ENCODE measurements at regions not wholly inside any gene's neighbourhood (a gene's known extent, or its start where the extent isn't known, plus 50 kb on each side); places are given as distances from the start of the nearest gene placed in this dataset.

- CTCF ChIA-PET, result no interaction called here
- H3K27me3 Mint-ChIP-seq, result no peaks in the 10 kb centered on the region
- DNase-seq (no peak), ATAC-seq (ENCODE audit: low read depth) (no peak)
- no peaks in the 10 kb centered on the region for H3K4me1 ChIP-seq (ENCODE audit: control insufficient read depth in 2 of 2, insufficient read depth in 2 of 2, low read length in 2 of 2)
- no CpG with 5 or more reads among the region's 1 CpG for WGBS (ENCODE audit: insufficient coverage)
- H3K4me1 Mint-ChIP-seq, result no peaks in the 10 kb centered on the region
- H3K79me2 ChIP-seq (ENCODE audit: control insufficient read depth, insufficient read depth, low read length), result no peaks in the 10 kb centered on the region
- no peak for TF ChIP-seq CTCF (IDR thresholded peaks at IDR 0.05)
- no peak for TF ChIP-seq EZH2 (IDR thresholded peaks at IDR 0.05; ENCODE audit: borderline replicate concordance, insufficient read depth, low read depth, low read length, poor library complexity, severe bottlenecking)
- H4K20me1 ChIP-seq (ENCODE audit: control insufficient read depth, insufficient read depth, low read length, poor library complexity, severe bottlenecking), result no peaks in the 10 kb centered on the region
- no peak overlapping the region for H3K27ac Mint-ChIP-seq
- no peak overlapping the region for H3K4me3 Mint-ChIP-seq
- intact Hi-C loops (cut with micrococcal nuclease), result no loop called here
- H2AFZ ChIP-seq (ENCODE audit: insufficient read depth, low read depth, low read length, poor library complexity, severe bottlenecking), result no peak overlapping the region
- no peak overlapping the region for H3K4me2 ChIP-seq (replicated peaks; ENCODE audit: low read depth, low read length, poor library complexity, severe bottlenecking)
- H3K4me3 ChIP-seq (ENCODE audit: control extremely low read depth in 1 of 5, extremely low read depth in 1 of 5, insufficient read depth in 1 of 5, low read depth in 2 of 5, low read length in 4 of 5), result no peak overlapping the region
- no peaks in the 10 kb centered on the region for H3K36me3 ChIP-seq (replicated peaks in 1 of 2; ENCODE audit: control extremely low read depth in 1 of 2, control insufficient read depth in 1 of 2, extremely low read depth in 1 of 2, insufficient read depth in 2 of 2, low read length in 1 of 2)
- H3K9me3 ChIP-seq (ENCODE audit: control extremely low read depth in 1 of 3, control insufficient read depth in 2 of 3, insufficient read depth in 1 of 3, low read length in 2 of 3), result no peaks in the 10 kb centered on the region
- POLR2A ChIA-PET, result no interaction called here
- no peak overlapping the region for H3K9ac ChIP-seq (ENCODE audit: low read length)
- H3K27ac ChIP-seq (ENCODE audit: low read length in 2 of 2), result no peak overlapping the region
- peaks cover 7% of the 10 kb centered on the region for H3K9me3 Mint-ChIP-seq (ENCODE audit: insufficient read depth)
- H3K27me3 ChIP-seq (replicated peaks in 1 of 4; ENCODE audit: control extremely low read depth in 1 of 4, control insufficient read depth in 3 of 4, insufficient read depth in 4 of 4, low read length in 3 of 4), result no peaks in the 10 kb centered on the region
Observed at GRCh38 chr10:33945051-33945450, 610.6 kb upstream of the NRP1 start.

- Histone ChIP-seq H3K27ac (ENCODE audit: low read length in 2 of 2) (no peak overlapping the region), H2AFZ (ENCODE audit: insufficient read depth, low read depth, low read length, poor library complexity, severe bottlenecking) (no peak overlapping the region), H3K9ac (ENCODE audit: low read length) (no peak overlapping the region), H3K79me2 (ENCODE audit: control insufficient read depth, insufficient read depth, low read length) (no peaks in the 10 kb centered on the region), H4K20me1 (ENCODE audit: control insufficient read depth, insufficient read depth, low read length, poor library complexity, severe bottlenecking) (no peaks in the 10 kb centered on the region), H3K4me2 (replicated peaks; ENCODE audit: low read depth, low read length, poor library complexity, severe bottlenecking) (no peak overlapping the region), H3K27me3 (replicated peaks in 1 of 4; ENCODE audit: control extremely low read depth in 1 of 4, control insufficient read depth in 3 of 4, insufficient read depth in 4 of 4, low read length in 3 of 4) (no peaks in the 10 kb centered on the region), H3K4me3 (ENCODE audit: control extremely low read depth in 1 of 5, extremely low read depth in 1 of 5, insufficient read depth in 1 of 5, low read depth in 2 of 5, low read length in 4 of 5) (no peak overlapping the region), H3K9me3 (ENCODE audit: control extremely low read depth in 1 of 3, control insufficient read depth in 2 of 3, insufficient read depth in 1 of 3, low read length in 2 of 3) (no peaks in the 10 kb centered on the region), H3K36me3 (replicated peaks in 1 of 2; ENCODE audit: control extremely low read depth in 1 of 2, control insufficient read depth in 1 of 2, extremely low read depth in 1 of 2, insufficient read depth in 2 of 2, low read length in 1 of 2) (no peaks in the 10 kb centered on the region), H3K4me1 (ENCODE audit: control insufficient read depth in 2 of 2, insufficient read depth in 2 of 2, low read length in 2 of 2) (no peaks in the 10 kb centered on the region)
- POLR2A ChIA-PET, result no interaction called here
- TF ChIP-seq EZH2 (IDR thresholded peaks at IDR 0.05; ENCODE audit: borderline replicate concordance, insufficient read depth, low read depth, low read length, poor library complexity, severe bottlenecking), result no peak
- TF ChIP-seq CTCF (IDR thresholded peaks at IDR 0.05), result no peak
- H3K27me3 Mint-ChIP-seq, result no peaks in the 10 kb centered on the region
- H3K27ac Mint-ChIP-seq, result no peak overlapping the region
- no peak overlapping the region for H3K4me3 Mint-ChIP-seq
- CTCF ChIA-PET, result no interaction called here
- H3K9me3 Mint-ChIP-seq (ENCODE audit: insufficient read depth), result peaks cover 4% of the 10 kb centered on the region
- ATAC-seq (ENCODE audit: low read depth) (no peak), DNase-seq (no peak)
- intact Hi-C loops (cut with micrococcal nuclease), result no loop called here
- H3K4me1 Mint-ChIP-seq, result no peaks in the 10 kb centered on the region
- 60% methylated on average over 1 of the region's 6 CpGs for WGBS (ENCODE audit: insufficient coverage)
Observed at GRCh38 chr10:33942508-33942907, 608.0 kb upstream of the NRP1 start.

Measured in B cell (primary cell).